HL-60 (cell line): ENCODE measurements at regions not wholly inside any gene's neighbourhood (a gene's known extent, or its start where the extent isn't known, plus 50 kb on each side); places are given as distances from the start of the nearest gene placed in this dataset.

ENCODE experiments used
- POLR2AphosphoS5 ChIP-seq: IDR thresholded peaks from 2 replicates; pipeline ENCODE4 v1.6.1; 2012; ENCODE audit warnings: low read depth
- TF ChIP-seq, protein P1 (sequence below): IDR thresholded peaks from one replicate; pipeline ENCODE4 v1.5.1; 2011; ENCODE audit warnings: low read length, control low read depth, inconsistent platforms; ENCODE audit not compliant: insufficient read depth
- TF ChIP-seq, protein P2 (sequence below): IDR thresholded peaks from 2 replicates; pipeline ENCODE4 v1.6.1; 2012; ENCODE audit warnings: low read depth; ENCODE audit not compliant: insufficient replicate concordance

DNA sequence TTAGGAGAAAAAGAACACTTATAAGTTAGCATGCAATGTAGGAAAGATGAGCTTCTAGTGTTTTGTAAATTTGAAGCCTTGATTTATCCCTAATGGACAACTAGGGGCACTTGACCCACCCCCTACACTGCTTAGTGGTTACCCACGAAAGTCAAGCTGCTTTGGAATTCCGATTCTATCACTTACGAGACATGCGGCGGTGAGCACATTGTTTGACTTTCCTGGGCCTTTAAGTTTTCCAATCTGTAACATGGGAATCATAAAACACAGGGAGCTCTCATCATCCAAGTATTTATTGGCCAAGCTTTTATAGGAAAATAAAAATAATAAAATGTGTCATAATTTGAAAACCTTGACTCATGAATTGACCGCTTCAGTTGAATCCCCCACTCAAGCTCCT is 78.7 kb upstream of the PDK4 start:
- TF ChIP-seq, protein P1, sequence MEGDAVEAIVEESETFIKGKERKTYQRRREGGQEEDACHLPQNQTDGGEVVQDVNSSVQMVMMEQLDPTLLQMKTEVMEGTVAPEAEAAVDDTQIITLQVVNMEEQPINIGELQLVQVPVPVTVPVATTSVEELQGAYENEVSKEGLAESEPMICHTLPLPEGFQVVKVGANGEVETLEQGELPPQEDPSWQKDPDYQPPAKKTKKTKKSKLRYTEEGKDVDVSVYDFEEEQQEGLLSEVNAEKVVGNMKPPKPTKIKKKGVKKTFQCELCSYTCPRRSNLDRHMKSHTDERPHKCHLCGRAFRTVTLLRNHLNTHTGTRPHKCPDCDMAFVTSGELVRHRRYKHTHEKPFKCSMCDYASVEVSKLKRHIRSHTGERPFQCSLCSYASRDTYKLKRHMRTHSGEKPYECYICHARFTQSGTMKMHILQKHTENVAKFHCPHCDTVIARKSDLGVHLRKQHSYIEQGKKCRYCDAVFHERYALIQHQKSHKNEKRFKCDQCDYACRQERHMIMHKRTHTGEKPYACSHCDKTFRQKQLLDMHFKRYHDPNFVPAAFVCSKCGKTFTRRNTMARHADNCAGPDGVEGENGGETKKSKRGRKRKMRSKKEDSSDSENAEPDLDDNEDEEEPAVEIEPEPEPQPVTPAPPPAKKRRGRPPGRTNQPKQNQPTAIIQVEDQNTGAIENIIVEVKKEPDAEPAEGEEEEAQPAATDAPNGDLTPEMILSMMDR, result no peak
- TF ChIP-seq POLR2AphosphoS5, result no peak
- TF ChIP-seq, protein P2, sequence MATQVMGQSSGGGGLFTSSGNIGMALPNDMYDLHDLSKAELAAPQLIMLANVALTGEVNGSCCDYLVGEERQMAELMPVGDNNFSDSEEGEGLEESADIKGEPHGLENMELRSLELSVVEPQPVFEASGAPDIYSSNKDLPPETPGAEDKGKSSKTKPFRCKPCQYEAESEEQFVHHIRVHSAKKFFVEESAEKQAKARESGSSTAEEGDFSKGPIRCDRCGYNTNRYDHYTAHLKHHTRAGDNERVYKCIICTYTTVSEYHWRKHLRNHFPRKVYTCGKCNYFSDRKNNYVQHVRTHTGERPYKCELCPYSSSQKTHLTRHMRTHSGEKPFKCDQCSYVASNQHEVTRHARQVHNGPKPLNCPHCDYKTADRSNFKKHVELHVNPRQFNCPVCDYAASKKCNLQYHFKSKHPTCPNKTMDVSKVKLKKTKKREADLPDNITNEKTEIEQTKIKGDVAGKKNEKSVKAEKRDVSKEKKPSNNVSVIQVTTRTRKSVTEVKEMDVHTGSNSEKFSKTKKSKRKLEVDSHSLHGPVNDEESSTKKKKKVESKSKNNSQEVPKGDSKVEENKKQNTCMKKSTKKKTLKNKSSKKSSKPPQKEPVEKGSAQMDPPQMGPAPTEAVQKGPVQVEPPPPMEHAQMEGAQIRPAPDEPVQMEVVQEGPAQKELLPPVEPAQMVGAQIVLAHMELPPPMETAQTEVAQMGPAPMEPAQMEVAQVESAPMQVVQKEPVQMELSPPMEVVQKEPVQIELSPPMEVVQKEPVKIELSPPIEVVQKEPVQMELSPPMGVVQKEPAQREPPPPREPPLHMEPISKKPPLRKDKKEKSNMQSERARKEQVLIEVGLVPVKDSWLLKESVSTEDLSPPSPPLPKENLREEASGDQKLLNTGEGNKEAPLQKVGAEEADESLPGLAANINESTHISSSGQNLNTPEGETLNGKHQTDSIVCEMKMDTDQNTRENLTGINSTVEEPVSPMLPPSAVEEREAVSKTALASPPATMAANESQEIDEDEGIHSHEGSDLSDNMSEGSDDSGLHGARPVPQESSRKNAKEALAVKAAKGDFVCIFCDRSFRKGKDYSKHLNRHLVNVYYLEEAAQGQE, result no peak
